GM21447 (cell line): ENCODE measurements at regions not wholly inside any gene's neighbourhood (a gene's known extent, or its start where the extent isn't known, plus 50 kb on each side); places are given as distances from the start of the nearest gene placed in this dataset.

ENCODE experiments used
- ATAC-seq: cut with Tn5 transposase; IDR thresholded peaks from one replicate; pipeline ENCODE4 v1.9.1; 2021; ENCODE audit not compliant: unreplicated experiment

- no peak for ATAC-seq
Observed at GRCh38 chr11:128232588-128232987, 354.8 kb downstream of the ETS1 start.

GRCh38 chr11:128231845-128232410 is 355.4 kb downstream of the ETS1 start:
- no peak for ATAC-seq

GRCh38 chr11:128227466-128227865 is 359.9 kb downstream of the ETS1 start:
- no peak for ATAC-seq

GRCh38 chr11:128226106-128226716 is 361.1 kb downstream of the ETS1 start:
- ATAC-seq: no peak

GRCh38 chr11:128222245-128222884 is 365.0 kb downstream of the ETS1 start:
- no peak for ATAC-seq

GRCh38 chr11:128219731-128220120 is 367.6 kb downstream of the ETS1 start:
- ATAC-seq: no peak

- ATAC-seq: no peak
Observed at GRCh38 chr11:128216198-128216597, 371.2 kb downstream of the ETS1 start.

GRCh38 chr11:128215238-128215882 is 372.0 kb downstream of the ETS1 start:
- ATAC-seq: no peak

GRCh38 chr11:128214263-128214662 is 373.1 kb downstream of the ETS1 start:
- ATAC-seq: no peak

GRCh38 chr11:128213461-128213860 is 373.9 kb downstream of the ETS1 start:
- no peak for ATAC-seq

GRCh38 chr11:128212324-128212723 is 375.0 kb downstream of the ETS1 start:
- no peak for ATAC-seq

- no peak for ATAC-seq
Observed at GRCh38 chr11:128210148-128210940, 377.0 kb downstream of the ETS1 start.

GRCh38 chr11:128209138-128209435 is 378.3 kb downstream of the ETS1 start:
- no peak for ATAC-seq

GRCh38 chr11:128208329-128209137 is 378.8 kb downstream of the ETS1 start:
- ATAC-seq: no peak

- no peak for ATAC-seq
Observed at GRCh38 chr11:128207861-128208321, 379.5 kb downstream of the ETS1 start.

- ATAC-seq: no peak
Observed at GRCh38 chr11:128206461-128206860, 380.9 kb downstream of the ETS1 start.

- ATAC-seq: no peak
Observed at GRCh38 chr11:128205796-128206195, 381.6 kb downstream of the ETS1 start.

- ATAC-seq: no peak
Observed at GRCh38 chr11:128204898-128205297, 382.5 kb downstream of the ETS1 start.

- ATAC-seq: no peak
Observed at GRCh38 chr11:128201801-128202200, 385.6 kb downstream of the ETS1 start.

- ATAC-seq: no peak
Observed at GRCh38 chr11:128201009-128201408, 386.3 kb downstream of the ETS1 start.

- no peak for ATAC-seq
Observed at GRCh38 chr11:128200467-128200866, 386.9 kb downstream of the ETS1 start.
